ENCODE measurements at regions not wholly inside any gene's neighbourhood (a gene's known extent, or its start where the extent isn't known, plus 50 kb on each side); places are given as distances from the start of the nearest gene placed in this dataset.
"Not testable (repeated sequence)": the region's sequence is repeated elsewhere in the genome, so short reads cannot be mapped to it uniquely, and the experiment has no call there.

- no peak for TF ChIP-seq POLR2A (IDR thresholded peaks at IDR 0.05)
- TF ChIP-seq CTCF (IDR thresholded peaks at IDR 0.05), result peak in 1 of 4 donors; percentile 8
- intact Hi-C loops (cut with DNase I), result no loop called here
- H3K4me1 ChIP-seq, result no peaks in the 10 kb centered on the region
Measured at GRCh38 chr10:106271237-106271636, 893.3 kb downstream of the SORCS1 start.

DNA sequence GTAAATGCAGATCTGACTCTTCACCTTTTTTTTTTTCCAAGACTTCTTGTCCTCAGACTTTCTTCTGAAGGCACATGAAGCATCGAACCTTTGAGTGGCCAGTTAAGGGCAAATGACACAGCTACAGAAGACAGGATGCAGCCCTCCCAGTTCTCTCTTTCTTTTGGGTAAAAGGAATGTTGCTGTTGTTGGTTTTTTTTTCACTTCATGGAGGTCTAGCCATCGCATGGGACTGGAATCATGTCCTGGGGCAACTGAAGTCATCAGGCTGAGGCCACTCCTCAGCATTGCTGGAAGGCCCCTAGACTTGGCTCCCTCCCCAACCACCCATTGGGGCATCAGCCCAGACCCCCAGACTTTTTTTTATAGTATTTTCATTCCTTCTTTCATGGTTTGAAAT, 896.5 kb downstream of the SORCS1 start:
- no peaks in the 10 kb centered on the region for H3K27me3 ChIP-seq
- H3K4me1 ChIP-seq, result no peaks in the 10 kb centered on the region
- TF ChIP-seq CTCF (IDR thresholded peaks at IDR 0.05) (no peak), POLR2A (IDR thresholded peaks at IDR 0.05) (no peak)
- H3K9me3 ChIP-seq, result no peaks in the 10 kb centered on the region
- intact Hi-C loops (cut with DNase I), result no loop called here
- H3K36me3 ChIP-seq, result no peaks in the 10 kb centered on the region
- ATAC-seq (no peak), DNase-seq (no peak)
- 60% methylated on average over 2 of the region's 2 CpGs for WGBS (ENCODE audit: insufficient coverage, low coverage, low lambda C conversion rate, missing lambda C conversion rate)
- no peak overlapping the region for H3K27ac ChIP-seq
- no peak overlapping the region for H3K4me3 ChIP-seq

More at GRCh38 chr10:106271237-106271636, 893.3 kb downstream of the SORCS1 start:
- Histone ChIP-seq H3K27me3 (no peaks in the 10 kb centered on the region), H3K4me3 (no peak overlapping the region), H3K27ac (no peak overlapping the region), H3K9me3 (no peaks in the 10 kb centered on the region), H3K36me3 (no peaks in the 10 kb centered on the region)
- 61% methylated on average over 3 of the region's 3 CpGs for WGBS (ENCODE audit: insufficient coverage, low coverage, low lambda C conversion rate, missing lambda C conversion rate)
- ATAC-seq (no peak), DNase-seq (no peak)

DNA sequence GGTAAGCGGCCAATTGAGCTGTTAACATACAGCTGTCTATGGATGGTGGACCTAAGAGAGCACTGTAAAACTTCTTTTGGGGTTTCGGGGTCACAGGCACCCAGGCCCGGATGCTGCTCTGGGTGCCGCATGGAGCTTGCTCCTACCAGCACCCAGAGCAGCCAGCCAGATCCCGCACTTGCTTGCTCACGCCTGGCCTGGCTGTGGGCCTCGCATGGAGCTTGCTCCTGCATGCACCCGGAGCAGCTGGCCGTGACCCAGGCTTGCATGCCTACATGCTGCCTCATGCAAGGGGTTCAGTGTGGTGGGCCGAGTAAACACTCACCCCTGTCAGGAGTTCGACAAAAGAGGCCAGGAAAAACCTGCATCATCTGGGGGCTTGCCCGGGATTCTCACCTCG, 896.9 kb downstream of the SORCS1 start:
- 51% methylated on average over 6 of the region's 13 CpGs for WGBS (ENCODE audit: insufficient coverage, low coverage, low lambda C conversion rate, missing lambda C conversion rate)
- H3K36me3 ChIP-seq, result no peaks in the 10 kb centered on the region

DNA sequence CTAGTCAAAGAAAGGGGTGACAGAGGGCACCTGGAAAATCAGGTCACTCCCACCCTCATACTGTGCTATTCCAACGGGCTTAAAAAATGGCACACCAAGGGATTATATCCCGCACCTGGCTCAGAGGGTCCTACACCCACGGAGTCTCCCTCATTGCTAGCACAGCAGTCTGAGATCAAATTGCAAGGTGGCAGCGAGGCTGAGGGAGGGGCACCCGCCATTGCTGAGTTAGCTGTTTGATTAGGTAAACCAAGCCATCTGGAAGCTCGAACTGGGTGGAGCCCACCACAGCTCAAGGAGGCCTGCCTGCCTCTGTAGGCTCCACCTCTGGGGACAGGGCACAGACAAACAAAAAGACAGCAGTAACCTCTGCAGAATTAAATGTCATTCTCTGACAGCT, 907.1 kb downstream of the SORCS1 start:
- H3K27me3 ChIP-seq; H3K9me3 ChIP-seq; H3K4me1 ChIP-seq; H3K36me3 ChIP-seq; intact Hi-C loops (cut with DNase I); DNase-seq; H3K27ac ChIP-seq; H3K4me3 ChIP-seq; ATAC-seq: not testable (repeated sequence)
- 76% methylated on average over 2 of the region's 6 CpGs for WGBS (ENCODE audit: insufficient coverage, low coverage, low lambda C conversion rate, missing lambda C conversion rate)

More for the DNA sequence above, 896.9 kb downstream of the SORCS1 start:
- no peaks in the 10 kb centered on the region for H3K9me3 ChIP-seq
- ATAC-seq (no peak), DNase-seq (peak in 1 of 3 donors; percentile 50)
- H3K4me3 ChIP-seq, result no peak overlapping the region
- TF ChIP-seq POLR2A (IDR thresholded peaks at IDR 0.05) (no peak), CTCF (IDR thresholded peaks at IDR 0.05) (no peak)
- H3K27ac ChIP-seq, result no peak overlapping the region
- H3K4me1 ChIP-seq, result no peaks in the 10 kb centered on the region
- no peaks in the 10 kb centered on the region for H3K27me3 ChIP-seq
- intact Hi-C loops (cut with DNase I), result no loop called here

GRCh38 chr10:106255111-106255678, 909.3 kb downstream of the SORCS1 start:
- Histone ChIP-seq H3K4me3 (no peak overlapping the region), H3K36me3 (no peaks in the 10 kb centered on the region), H3K4me1 (no peaks in the 10 kb centered on the region), H3K9me3 (no peaks in the 10 kb centered on the region), H3K27me3 (no peaks in the 10 kb centered on the region), H3K27ac (no peak overlapping the region)
- DNase-seq, result no peak
- intact Hi-C loops (cut with DNase I), result no loop called here
- no peak for ATAC-seq
- WGBS (ENCODE audit: insufficient coverage, low coverage, low lambda C conversion rate, missing lambda C conversion rate), result 65% methylated on average over 6 of the region's 6 CpGs
- TF ChIP-seq CTCF (IDR thresholded peaks at IDR 0.05), result no peak
- no peak for TF ChIP-seq POLR2A (IDR thresholded peaks at IDR 0.05)

All from right lobe of liver (tissue), 6 donors.